ENCODE measurements at regions not wholly inside any gene's neighbourhood (a gene's known extent, or its start where the extent isn't known, plus 50 kb on each side); places are given as distances from the start of the nearest gene placed in this dataset.

- POLR2A ChIA-PET (ENCODE audit: low non-redundant PET), result no interaction called here
Measured at GRCh38 chr9:80061940-80062339, 490.2 kb downstream of the TLE4 start.

GRCh38 chr9:80061096-80061495 is 489.3 kb downstream of the TLE4 start:
- TF ChIP-seq, protein P1, sequence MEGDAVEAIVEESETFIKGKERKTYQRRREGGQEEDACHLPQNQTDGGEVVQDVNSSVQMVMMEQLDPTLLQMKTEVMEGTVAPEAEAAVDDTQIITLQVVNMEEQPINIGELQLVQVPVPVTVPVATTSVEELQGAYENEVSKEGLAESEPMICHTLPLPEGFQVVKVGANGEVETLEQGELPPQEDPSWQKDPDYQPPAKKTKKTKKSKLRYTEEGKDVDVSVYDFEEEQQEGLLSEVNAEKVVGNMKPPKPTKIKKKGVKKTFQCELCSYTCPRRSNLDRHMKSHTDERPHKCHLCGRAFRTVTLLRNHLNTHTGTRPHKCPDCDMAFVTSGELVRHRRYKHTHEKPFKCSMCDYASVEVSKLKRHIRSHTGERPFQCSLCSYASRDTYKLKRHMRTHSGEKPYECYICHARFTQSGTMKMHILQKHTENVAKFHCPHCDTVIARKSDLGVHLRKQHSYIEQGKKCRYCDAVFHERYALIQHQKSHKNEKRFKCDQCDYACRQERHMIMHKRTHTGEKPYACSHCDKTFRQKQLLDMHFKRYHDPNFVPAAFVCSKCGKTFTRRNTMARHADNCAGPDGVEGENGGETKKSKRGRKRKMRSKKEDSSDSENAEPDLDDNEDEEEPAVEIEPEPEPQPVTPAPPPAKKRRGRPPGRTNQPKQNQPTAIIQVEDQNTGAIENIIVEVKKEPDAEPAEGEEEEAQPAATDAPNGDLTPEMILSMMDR (conservative IDR thresholded peaks at IDR 0.05; ENCODE audit: low read depth), result no peak
- CTCF ChIA-PET, result interaction anchor here (0.5 to 0.7 kb wide), 2 partner anchors 34 to 399 kb away, joined by 3 read pairs; no protein-coding TSS in a partner anchor

More at GRCh38 chr9:80061940-80062339, 490.2 kb downstream of the TLE4 start:
- TF ChIP-seq, protein P1 (conservative IDR thresholded peaks at IDR 0.05; ENCODE audit: low read depth), result no peak
- no peak for DNase-seq (ENCODE audit: low spot score)
- CTCF ChIA-PET, result interaction anchor here (0.5 to 0.7 kb wide), 2 partner anchors 35 to 399 kb away, joined by 3 read pairs; no protein-coding TSS in a partner anchor
- H3K27ac ChIP-seq, result no peak overlapping the region

GRCh38 chr9:80059979-80060378 is 488.2 kb downstream of the TLE4 start:
- TF ChIP-seq, protein P1 (conservative IDR thresholded peaks at IDR 0.05; ENCODE audit: low read depth), result no peak
- CTCF ChIA-PET, result no interaction called here
- no peak for DNase-seq (ENCODE audit: low spot score)
- no peak overlapping the region for H3K27ac ChIP-seq
- POLR2A ChIA-PET (ENCODE audit: low non-redundant PET), result no interaction called here

More at GRCh38 chr9:80061096-80061495, 489.3 kb downstream of the TLE4 start:
- H3K27ac ChIP-seq, result no peak overlapping the region
- POLR2A ChIA-PET (ENCODE audit: low non-redundant PET), result no interaction called here
- DNase-seq (ENCODE audit: low spot score), result no peak

- CTCF ChIA-PET, result no interaction called here
- no peak overlapping the region for H3K27ac ChIP-seq
- TF ChIP-seq, protein P1 (conservative IDR thresholded peaks at IDR 0.05; ENCODE audit: low read depth), result no peak
- POLR2A ChIA-PET (ENCODE audit: low non-redundant PET), result no interaction called here
- no peak for DNase-seq (ENCODE audit: low spot score)
Measured at GRCh38 chr9:80059191-80059590, 487.4 kb downstream of the TLE4 start.

DNA sequence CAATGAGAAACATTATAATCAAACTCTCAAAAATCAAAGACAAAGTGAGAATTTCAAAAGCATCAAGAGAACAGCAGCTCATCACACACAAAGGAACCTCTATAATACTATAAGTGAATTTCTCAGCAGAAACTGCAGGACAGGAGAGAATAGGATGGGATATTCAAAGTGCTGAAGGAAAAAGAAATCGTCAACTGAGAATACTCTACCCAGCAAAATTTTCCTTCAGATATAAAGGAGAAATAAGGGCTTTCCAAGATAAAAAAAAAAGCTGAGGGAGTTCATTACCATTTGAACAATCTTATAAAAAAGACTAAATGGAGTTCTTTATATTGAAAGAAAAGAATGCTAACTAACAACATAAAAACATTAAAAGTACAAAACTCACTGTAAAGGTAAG is 481.1 kb downstream of the TLE4 start:
- TF ChIP-seq, protein P1 (conservative IDR thresholded peaks at IDR 0.05; ENCODE audit: low read depth), result no peak

DNA sequence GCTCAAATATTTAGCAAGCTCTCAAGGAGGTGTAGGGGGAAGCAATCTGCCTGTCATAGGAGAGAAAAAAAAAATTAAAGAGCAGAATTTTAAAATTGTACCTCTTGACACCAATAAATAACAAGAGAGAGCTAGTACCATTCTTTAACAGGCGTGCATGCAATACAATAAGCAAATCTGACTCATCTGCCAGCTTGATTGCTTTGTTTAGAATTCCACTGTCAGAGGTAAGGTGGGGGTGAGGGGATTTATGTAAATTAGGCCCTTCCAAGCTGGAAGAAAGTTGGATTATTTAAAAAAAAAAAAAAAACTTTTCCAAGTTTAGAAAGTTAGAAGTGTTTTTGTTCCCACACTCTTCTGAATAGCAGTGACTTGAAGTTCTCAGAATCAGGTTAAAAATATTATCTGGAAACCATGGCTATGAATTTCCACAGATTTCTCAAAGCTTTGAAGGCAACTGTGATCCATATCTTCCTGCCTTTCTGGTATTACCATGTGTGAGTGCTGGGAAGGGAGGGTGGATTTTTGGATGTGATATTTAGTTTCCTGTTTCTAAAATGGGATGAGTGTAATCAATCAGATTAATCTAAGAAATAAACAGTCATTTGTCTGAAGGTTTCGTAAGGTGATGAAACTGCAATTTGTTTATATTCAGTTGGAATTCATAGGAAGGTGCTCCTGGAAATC is 477.5 kb downstream of the TLE4 start:
- ChIA-PET POLR2A (ENCODE audit: low non-redundant PET) (no interaction called here), CTCF (interaction anchor here (0.6 kb wide), 1 partner anchor 277 kb away, joined by 5 read pairs; no protein-coding TSS in a partner anchor)
- H3K27ac ChIP-seq, result no peak overlapping the region
- DNase-seq (ENCODE audit: low spot score), result no peak
- TF ChIP-seq, protein P1 (conservative IDR thresholded peaks at IDR 0.05; ENCODE audit: low read depth), result no peak

More for the DNA sequence above, 481.1 kb downstream of the TLE4 start:
- no peak for DNase-seq (ENCODE audit: low spot score)
- ChIA-PET CTCF (no interaction called here), POLR2A (ENCODE audit: low non-redundant PET) (no interaction called here)
- no peak overlapping the region for H3K27ac ChIP-seq
